Mesenchymal stem cell (in vitro differentiated cells and primary cell): ENCODE measurements at regions not wholly inside any gene's neighbourhood (a gene's known extent, or its start where the extent isn't known, plus 50 kb on each side); places are given as distances from the start of the nearest gene placed in this dataset.

Experiments used
- DNase-seq: peaks from one replicate; pipeline ENCODE4 v3.0.0-alpha.2; 2013
- H2AFZ ChIP-seq: one replicate; pipeline ENCODE4 v1.6.1; 2013; ENCODE audit warnings: low read depth, mild to moderate bottlenecking, control low read depth, inconsistent platforms, low read length, moderate library complexity
- H2AK5ac ChIP-seq: 2 replicates; pipeline ENCODE4 v1.6.1; 2013; ENCODE audit warnings: low read length, moderate library complexity, mild to moderate bottlenecking, inconsistent platforms; ENCODE audit not compliant: severe bottlenecking
- H2BK120ac ChIP-seq: one replicate; pipeline ENCODE4 v1.6.1; 2013; ENCODE audit warnings: low read depth, mild to moderate bottlenecking, inconsistent platforms, low read length, moderate library complexity
- H2BK12ac ChIP-seq, 2 experiments: one replicate each; pipeline ENCODE4 v1.6.1; 2013; ENCODE audit warnings: inconsistent platforms in 2 of 2, low read length in 2 of 2, mild to moderate bottlenecking in 2 of 2, moderate library complexity in 2 of 2, control low read depth in 1 of 2
- H2BK15ac ChIP-seq: one replicate; pipeline ENCODE4 v1.6.1; 2013; ENCODE audit warnings: mild to moderate bottlenecking, low read depth, inconsistent platforms; ENCODE audit not compliant: poor library complexity, severe bottlenecking
- H2BK5ac ChIP-seq: 2 replicates; pipeline ENCODE4 v1.6.1; 2013; ENCODE audit warnings: low read depth, mild to moderate bottlenecking, low read length, control low read depth, inconsistent platforms; ENCODE audit not compliant: poor library complexity, severe bottlenecking
- H3K14ac ChIP-seq, 2 experiments: one replicate each; pipeline ENCODE4 v1.6.1; 2013; ENCODE audit warnings: inconsistent platforms in 2 of 2, low read length in 2 of 2, control low read depth in 1 of 2, mild to moderate bottlenecking in 1 of 2, moderate library complexity in 1 of 2
- H3K18ac ChIP-seq, 2 experiments: one replicate each; pipeline ENCODE4 v1.6.1; 2013; ENCODE audit warnings: inconsistent platforms in 2 of 2, low read length in 2 of 2, control low read depth in 1 of 2, low read depth in 1 of 2, mild to moderate bottlenecking in 1 of 2
- H3K23ac ChIP-seq, 2 experiments: one replicate each; pipeline ENCODE4 v1.6.1; 2013; ENCODE audit warnings: inconsistent platforms in 2 of 2, low read length in 2 of 2, mild to moderate bottlenecking in 2 of 2, moderate library complexity in 2 of 2, control low read depth in 1 of 2
- H3K27ac ChIP-seq: 2 replicates; pipeline ENCODE4 v1.5.1; 2013; ENCODE audit warnings: mild to moderate bottlenecking, moderate library complexity, low read length, control low read depth, inconsistent platforms; ENCODE audit not compliant: poor library complexity, severe bottlenecking
- H3K27me3 ChIP-seq, 2 experiments: 2 replicates each; pipeline versions ENCODE4 v1.6.1 to v1.7.0; 2013; ENCODE audit warnings: low read length in 2 of 2, mild to moderate bottlenecking in 2 of 2, moderate library complexity in 2 of 2, control low read depth in 1 of 2, inconsistent platforms in 1 of 2; ENCODE audit not compliant: control insufficient read depth in 1 of 2, insufficient read depth in 1 of 2
- H3K36me3 ChIP-seq, 2 experiments: 2 replicates each; pipeline versions ENCODE4 v1.6.1 to v1.7.0; 2013; ENCODE audit warnings: low read length in 2 of 2, control low read depth in 1 of 2, inconsistent platforms in 1 of 2, low read depth in 1 of 2, mild to moderate bottlenecking in 1 of 2; ENCODE audit not compliant: insufficient read depth in 2 of 2, control insufficient read depth in 1 of 2
- H3K4ac ChIP-seq, 2 experiments: one replicate each; pipeline ENCODE4 v1.6.1; 2013; ENCODE audit warnings: inconsistent platforms in 2 of 2, low read length in 2 of 2, mild to moderate bottlenecking in 2 of 2, moderate library complexity in 2 of 2, control low read depth in 1 of 2, low read depth in 1 of 2
- H3K4me1 ChIP-seq: 2 replicates; pipeline ENCODE4 v1.6.1; 2013; ENCODE audit warnings: low read depth, low read length, control low read depth; ENCODE audit not compliant: control insufficient read depth, insufficient read depth
- H3K4me2 ChIP-seq: 2 replicates; pipeline ENCODE4 v1.6.1; 2013; ENCODE audit warnings: low read length, mild to moderate bottlenecking, inconsistent platforms; ENCODE audit not compliant: poor library complexity, severe bottlenecking
- H3K4me3 ChIP-seq, 2 experiments: 2 replicates each; pipeline versions ENCODE4 v1.5.1 to v1.7.0; 2013; ENCODE audit warnings: low read length in 2 of 2, mild to moderate bottlenecking in 2 of 2, control low read depth in 1 of 2, low read depth in 1 of 2; ENCODE audit not compliant: insufficient read depth in 1 of 2
- H3K79me1 ChIP-seq: replicated peaks from 2 replicates; pipeline ENCODE4 v1.6.1; 2013; ENCODE audit warnings: mild to moderate bottlenecking, control low read depth, low read length, inconsistent platforms; ENCODE audit not compliant: poor library complexity, severe bottlenecking
- H3K9ac ChIP-seq: 2 replicates; pipeline ENCODE4 v1.7.0; 2013; ENCODE audit warnings: mild to moderate bottlenecking, low read length, moderate library complexity
- H3K9me3 ChIP-seq: 2 replicates; pipeline ENCODE4 v1.7.0; 2013; ENCODE audit warnings: mild to moderate bottlenecking, low read length; ENCODE audit not compliant: control insufficient read depth
- H4K8ac ChIP-seq: one replicate; pipeline ENCODE4 v1.6.1; 2013; ENCODE audit warnings: inconsistent platforms, mild to moderate bottlenecking, low read length, moderate library complexity
- H4K91ac ChIP-seq: one replicate; pipeline ENCODE4 v1.6.1; 2013; ENCODE audit warnings: mild to moderate bottlenecking, low read length, inconsistent platforms
- WGBS: methylation state at CpG from one replicate; pipeline ENCODE4 v1.1.7; 2013; ENCODE audit warnings: mixed read lengths; 5-methylcytosine and 5-hydroxymethylcytosine counted together

GRCh38 chr3:124542214-124542869, 187.9 kb upstream of the UMPS start:
- no peak overlapping the region for H3K4me2 ChIP-seq
- no peak for DNase-seq
- no peaks in the 10 kb centered on the region for H3K4me1 ChIP-seq
- no peak overlapping the region for H3K18ac ChIP-seq
- no peak overlapping the region for H3K27ac ChIP-seq
- H3K36me3 ChIP-seq: no peaks in the 10 kb centered on the region
- no peak overlapping the region for H2AK5ac ChIP-seq
- H3K4ac ChIP-seq: no peak overlapping the region
- no peak overlapping the region for H2BK12ac ChIP-seq
- no peaks in the 10 kb centered on the region for H3K9me3 ChIP-seq
- no peak overlapping the region for H4K91ac ChIP-seq
- H2AFZ ChIP-seq: no peak overlapping the region
- no peak overlapping the region for H3K23ac ChIP-seq
- H3K79me1 ChIP-seq: no peaks in the 10 kb centered on the region
- H3K27me3 ChIP-seq: peaks cover 26 to 27% of the 10 kb centered on the region in 2 experiments
- no peak overlapping the region for H3K14ac ChIP-seq
- H4K8ac ChIP-seq: no peak overlapping the region
- no peak overlapping the region for H2BK5ac ChIP-seq
- H3K9ac ChIP-seq: no peak overlapping the region
- WGBS: 87% methylated on average over 5 of the region's 6 CpGs
- H3K4me3 ChIP-seq: no peak overlapping the region
- no peak overlapping the region for H2BK120ac ChIP-seq
- no peak overlapping the region for H2BK15ac ChIP-seq

- H2BK120ac ChIP-seq: no peak overlapping the region
- no peak overlapping the region for H3K4me2 ChIP-seq
- H3K18ac ChIP-seq: no peak overlapping the region
- DNase-seq: no peak
- H3K4me1 ChIP-seq: no peaks in the 10 kb centered on the region
- no peak overlapping the region for H3K9ac ChIP-seq
- H3K23ac ChIP-seq: no peak overlapping the region
- no peaks in the 10 kb centered on the region for H3K36me3 ChIP-seq
- no peak overlapping the region for H3K4ac ChIP-seq
- H3K79me1 ChIP-seq: no peaks in the 10 kb centered on the region
- no peak overlapping the region for H2AK5ac ChIP-seq
- H3K27me3 ChIP-seq: peaks cover 0 to 10% of the 10 kb centered on the region in 2 experiments
- H3K4me3 ChIP-seq: no peak overlapping the region
- no peak overlapping the region for H4K91ac ChIP-seq
- no peaks in the 10 kb centered on the region for H3K9me3 ChIP-seq
- no peak overlapping the region for H3K14ac ChIP-seq
- no peak overlapping the region for H2BK5ac ChIP-seq
- no peak overlapping the region for H2BK15ac ChIP-seq
- no peak overlapping the region for H3K27ac ChIP-seq
- no peak overlapping the region for H4K8ac ChIP-seq
- H2AFZ ChIP-seq: no peak overlapping the region
- H2BK12ac ChIP-seq: no peak overlapping the region
- no CpG with 5 or more reads among the region's 3 CpGs for WGBS
Observed at GRCh38 chr3:124545891-124546290, 184.4 kb upstream of the UMPS start.

- H3K27ac ChIP-seq: no peak overlapping the region
- H2AFZ ChIP-seq: no peak overlapping the region
- H3K36me3 ChIP-seq: no peaks in the 10 kb centered on the region
- no peak overlapping the region for H2AK5ac ChIP-seq
- DNase-seq: peak; percentile 23
- no peak overlapping the region for H3K4ac ChIP-seq
- no peaks in the 10 kb centered on the region for H3K4me1 ChIP-seq
- H2BK12ac ChIP-seq: no peak overlapping the region
- no peak overlapping the region for H3K14ac ChIP-seq
- H3K79me1 ChIP-seq: no peaks in the 10 kb centered on the region
- H3K18ac ChIP-seq: no peak overlapping the region
- H3K4me2 ChIP-seq: no peak overlapping the region
- no peak overlapping the region for H3K4me3 ChIP-seq
- H4K8ac ChIP-seq: no peak overlapping the region
- no peak overlapping the region for H3K9ac ChIP-seq
- H4K91ac ChIP-seq: no peak overlapping the region
- 70% methylated on average over 5 of the region's 5 CpGs for WGBS
- no peak overlapping the region for H2BK5ac ChIP-seq
- no peak overlapping the region for H2BK15ac ChIP-seq
- H3K27me3 ChIP-seq: peaks cover 12 to 33% of the 10 kb centered on the region in 2 experiments
- no peak overlapping the region for H2BK120ac ChIP-seq
- no peak overlapping the region for H3K23ac ChIP-seq
- no peaks in the 10 kb centered on the region for H3K9me3 ChIP-seq
Observed at GRCh38 chr3:124552224-124552623, 178.0 kb upstream of the UMPS start.

GRCh38 chr3:124553178-124553577, 177.1 kb upstream of the UMPS start:
- no peak overlapping the region for H2BK5ac ChIP-seq
- H2BK120ac ChIP-seq: no peak overlapping the region
- no peak overlapping the region for H4K8ac ChIP-seq
- no peak overlapping the region for H3K9ac ChIP-seq
- peaks cover 4% of the 10 kb centered on the region for H3K4me1 ChIP-seq
- no peak overlapping the region for H2AFZ ChIP-seq
- no peak overlapping the region for H3K4ac ChIP-seq
- no peak overlapping the region for H3K14ac ChIP-seq
- no peak overlapping the region for H3K27ac ChIP-seq
- no peak overlapping the region for H4K91ac ChIP-seq
- WGBS: 93% methylated on average over 3 of the region's 3 CpGs
- no peak overlapping the region for H2BK12ac ChIP-seq
- H3K23ac ChIP-seq: no peak overlapping the region
- DNase-seq: no peak
- no peak overlapping the region for H3K18ac ChIP-seq
- H3K9me3 ChIP-seq: no peaks in the 10 kb centered on the region
- H3K4me2 ChIP-seq: no peak overlapping the region
- H3K79me1 ChIP-seq: no peaks in the 10 kb centered on the region
- peaks cover 12 to 33% of the 10 kb centered on the region in 2 experiments for H3K27me3 ChIP-seq
- no peaks in the 10 kb centered on the region for H3K36me3 ChIP-seq
- no peak overlapping the region for H2AK5ac ChIP-seq
- no peak overlapping the region for H3K4me3 ChIP-seq
- no peak overlapping the region for H2BK15ac ChIP-seq
